ENCODE measurements at regions not wholly inside any gene's neighbourhood (a gene's known extent, or its start where the extent isn't known, plus 50 kb on each side); places are given as distances from the start of the nearest gene placed in this dataset.

GRCh38 chr6:40038626-40039025 is 104.4 kb upstream of the MOCS1 start:
- H3K36me3 Mint-ChIP-seq, result no peaks in the 10 kb centered on the region
- no peaks in the 10 kb centered on the region for H3K4me1 Mint-ChIP-seq
- no peak overlapping the region for H3K27ac Mint-ChIP-seq
- H3K9me3 Mint-ChIP-seq, result peaks cover 3 to 6% (median 4%) of the 10 kb centered on the region in 3 donors
- H3K27me3 Mint-ChIP-seq, result peaks cover 3% of the 10 kb centered on the region
- H3K4me3 Mint-ChIP-seq, result no peak overlapping the region

DNA sequence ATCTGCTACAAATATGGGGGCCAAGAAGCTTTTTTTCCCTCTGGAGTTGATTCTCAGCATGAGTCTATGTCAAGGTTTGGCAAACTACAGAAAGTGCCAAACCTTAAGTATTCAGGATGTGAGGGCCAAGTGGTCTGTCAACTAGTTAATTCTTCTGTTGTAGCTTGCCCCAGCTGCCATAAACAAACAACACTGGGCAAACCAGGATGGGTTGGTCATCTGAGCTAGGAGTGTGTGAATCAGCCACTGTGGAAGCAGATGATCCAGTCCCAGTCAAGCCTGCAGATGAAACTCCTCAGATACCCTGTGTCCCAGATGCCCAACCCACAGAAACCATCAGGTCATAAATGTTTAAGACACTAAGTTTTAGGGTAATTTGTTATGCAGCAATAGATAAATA is 103.0 kb upstream of the MOCS1 start:
- peaks cover 3% of the 10 kb centered on the region for H3K27me3 Mint-ChIP-seq
- no peaks in the 10 kb centered on the region for H3K4me1 Mint-ChIP-seq
- no peak overlapping the region for H3K4me3 Mint-ChIP-seq
- H3K27ac Mint-ChIP-seq, result no peak overlapping the region
- no peaks in the 10 kb centered on the region for H3K36me3 Mint-ChIP-seq
- peaks cover 2 to 5% (median 3%) of the 10 kb centered on the region in 3 donors for H3K9me3 Mint-ChIP-seq

DNA sequence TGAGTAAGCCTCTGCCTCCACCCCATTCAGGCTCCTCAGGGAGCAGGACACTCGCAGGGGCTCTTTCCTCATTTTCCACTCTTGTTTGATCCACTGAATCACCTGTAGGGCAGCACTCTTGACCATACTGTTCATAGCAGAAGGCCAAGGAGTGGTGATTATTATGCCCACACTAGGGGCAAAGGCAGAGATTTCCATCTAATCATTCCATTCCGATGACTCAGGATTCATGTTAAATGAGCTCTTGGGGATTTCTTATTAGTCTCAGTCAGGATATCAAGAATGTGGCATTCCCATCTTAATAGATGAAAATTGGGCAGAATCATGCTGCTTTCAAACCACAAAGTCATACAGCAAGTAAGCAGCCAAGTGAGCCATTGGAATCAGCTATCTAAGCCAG is 101.9 kb upstream of the MOCS1 start:
- Mint-ChIP-seq H3K9me3 (no peaks in the 10 kb centered on the region), H3K27me3 (peaks cover 3% of the 10 kb centered on the region), H3K4me1 (no peaks in the 10 kb centered on the region), H3K36me3 (no peaks in the 10 kb centered on the region), H3K4me3 (no peak overlapping the region), H3K27ac (no peak overlapping the region)

- H3K27ac Mint-ChIP-seq, result no peak overlapping the region
- no peaks in the 10 kb centered on the region for H3K9me3 Mint-ChIP-seq
- H3K4me3 Mint-ChIP-seq, result no peak overlapping the region
- no peaks in the 10 kb centered on the region for H3K4me1 Mint-ChIP-seq
- peaks cover 4% of the 10 kb centered on the region for H3K36me3 Mint-ChIP-seq
- H3K27me3 Mint-ChIP-seq, result peaks cover 3% of the 10 kb centered on the region
These were observed 94.2 kb upstream of the MOCS1 start for GRCh38 chr6:40028449-40028848.

- no peaks in the 10 kb centered on the region for H3K4me1 Mint-ChIP-seq
- peaks cover 3% of the 10 kb centered on the region for H3K27me3 Mint-ChIP-seq
- no peak overlapping the region for H3K27ac Mint-ChIP-seq
These were observed 88.6 kb upstream of the MOCS1 start for GRCh38 chr6:40022867-40023266.

GRCh38 chr6:40020166-40020565 is 85.9 kb upstream of the MOCS1 start:
- Mint-ChIP-seq H3K36me3 (no peaks in the 10 kb centered on the region), H3K27ac (no peak overlapping the region), H3K4me1 (no peaks in the 10 kb centered on the region), H3K9me3 (peaks cover 7 to 22% (median 20%) of the 10 kb centered on the region in 3 donors), H3K27me3 (peaks cover 7% of the 10 kb centered on the region), H3K4me3 (no peak overlapping the region)

More at GRCh38 chr6:40022867-40023266, 88.6 kb upstream of the MOCS1 start:
- peaks cover 4% of the 10 kb centered on the region for H3K36me3 Mint-ChIP-seq
- H3K4me3 Mint-ChIP-seq, result no peak overlapping the region
- H3K9me3 Mint-ChIP-seq, result peaks cover 0 to 15% (median 15%) of the 10 kb centered on the region in 3 donors

DNA sequence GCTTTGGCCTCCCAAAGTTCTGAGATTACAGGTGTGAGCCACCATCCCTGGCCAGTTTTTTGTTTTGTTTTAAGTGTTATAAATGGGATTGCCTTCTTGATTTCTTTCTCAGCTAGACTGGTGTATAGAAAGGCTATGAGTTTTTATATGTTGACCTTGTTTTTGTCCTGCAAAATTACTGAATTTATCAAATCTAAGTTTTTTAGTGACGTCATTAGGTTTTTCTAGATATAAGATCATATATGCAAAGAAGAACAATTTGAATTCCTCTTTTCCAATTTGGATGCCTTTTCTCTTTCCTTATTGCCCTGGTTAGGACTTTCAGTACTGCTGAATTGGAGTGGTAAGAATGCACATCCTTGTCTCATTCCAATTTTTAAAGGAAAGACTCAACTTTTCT is 81.3 kb upstream of the MOCS1 start:
- Mint-ChIP-seq H3K4me1 (no peaks in the 10 kb centered on the region), H3K27me3 (peaks cover 14% of the 10 kb centered on the region), H3K27ac (no peak overlapping the region), H3K36me3 (no peaks in the 10 kb centered on the region), H3K4me3 (no peak overlapping the region), H3K9me3 (peaks cover 7 to 22% (median 18%) of the 10 kb centered on the region in 3 donors)

GRCh38 chr6:40011844-40012243 is 77.6 kb upstream of the MOCS1 start:
- Mint-ChIP-seq H3K36me3 (no peaks in the 10 kb centered on the region), H3K4me1 (no peaks in the 10 kb centered on the region), H3K4me3 (no peak overlapping the region), H3K27me3 (peaks cover 13% of the 10 kb centered on the region), H3K27ac (peak overlapping the region in 1 of 3 donors; percentile 9), H3K9me3 (peaks cover 0 to 7% (median 6%) of the 10 kb centered on the region in 3 donors)

DNA sequence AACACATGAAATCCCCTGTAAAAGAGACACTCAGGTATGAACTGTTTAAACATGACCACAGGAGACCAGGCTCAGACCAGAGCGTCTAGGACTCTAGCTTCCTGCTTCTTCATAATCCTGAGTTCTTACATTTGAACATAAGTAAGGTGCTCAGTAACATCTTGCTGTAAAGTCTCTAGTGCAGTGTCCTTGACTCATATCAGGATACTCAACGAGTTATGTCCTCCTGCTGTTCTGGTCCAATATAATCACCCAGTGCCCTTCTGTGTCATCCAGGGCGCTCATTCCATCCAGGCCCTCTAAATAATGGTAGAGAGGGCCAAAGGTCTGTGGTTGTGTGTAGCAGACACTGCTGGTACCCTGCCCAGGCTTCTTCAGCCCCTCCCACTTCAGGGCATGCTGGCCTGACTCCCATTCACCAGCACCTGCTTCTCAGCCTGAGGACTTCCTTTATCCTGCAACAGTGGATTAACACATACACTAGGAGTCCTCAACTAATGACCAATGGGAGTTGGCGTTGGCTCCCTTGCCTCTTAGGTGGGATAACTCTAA is 66.8 kb upstream of the MOCS1 start:
- Mint-ChIP-seq H3K27me3 (peaks cover 5% of the 10 kb centered on the region), H3K36me3 (no peaks in the 10 kb centered on the region), H3K4me3 (peak overlapping the region in 1 of 4 donors; percentile 15), H3K27ac (no peak overlapping the region), H3K4me1 (no peaks in the 10 kb centered on the region), H3K9me3 (peaks cover 11 to 20% (median 14%) of the 10 kb centered on the region in 3 donors)

DNA sequence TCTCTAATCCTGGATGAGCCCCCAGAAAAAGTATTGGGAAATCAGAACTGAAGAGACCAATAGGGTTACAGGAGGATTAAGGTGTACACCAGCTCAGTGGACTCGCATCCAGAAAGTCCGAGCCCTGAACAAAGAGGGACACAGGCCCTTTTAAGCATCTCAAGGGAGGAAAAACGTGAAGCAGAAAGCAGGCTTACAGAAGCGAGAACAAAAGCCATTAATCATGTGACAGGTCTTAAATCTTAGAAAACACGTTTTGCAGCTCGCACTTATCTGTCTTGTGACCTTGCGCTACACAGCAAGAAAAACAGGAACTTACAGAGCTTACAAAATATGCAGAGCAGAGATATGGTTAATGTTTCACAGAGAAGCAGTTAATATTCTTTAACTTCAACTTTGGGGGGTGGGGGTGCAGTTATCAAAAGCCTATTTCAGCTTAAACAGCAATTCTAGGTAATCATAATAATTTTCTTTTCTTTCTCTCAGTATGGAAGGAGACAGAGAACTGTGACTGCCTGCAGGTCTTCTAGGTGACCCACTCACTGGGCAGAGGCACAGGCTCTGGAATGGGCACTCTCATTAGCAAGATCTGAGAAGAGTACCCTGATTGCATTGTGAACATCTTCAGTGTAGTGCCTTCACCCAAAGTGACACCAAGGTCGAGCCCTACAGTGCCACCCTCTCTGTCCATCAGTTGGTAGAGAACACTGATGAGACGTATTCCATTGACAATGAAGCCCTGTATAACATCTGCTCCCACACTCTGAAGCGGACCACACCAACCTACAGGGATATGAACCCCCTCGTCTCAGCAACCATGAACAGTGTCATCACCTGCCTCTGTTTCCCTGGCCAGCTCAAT is 65.0 kb upstream of the MOCS1 start:
- Mint-ChIP-seq H3K36me3 (no peaks in the 10 kb centered on the region), H3K9me3 (peaks cover 14 to 26% (median 14%) of the 10 kb centered on the region in 3 donors), H3K4me1 (no peaks in the 10 kb centered on the region)

GRCh38 chr6:39998126-39998525 is 63.9 kb upstream of the MOCS1 start:
- Mint-ChIP-seq H3K27me3 (no peaks in the 10 kb centered on the region), H3K27ac (no peak overlapping the region), H3K9me3 (peaks cover 12 to 33% (median 13%) of the 10 kb centered on the region in 3 donors), H3K4me1 (no peaks in the 10 kb centered on the region), H3K4me3 (peak overlapping the region in 1 of 4 donors; percentile 22), H3K36me3 (no peaks in the 10 kb centered on the region)

More for the DNA sequence above, 65.0 kb upstream of the MOCS1 start:
- Mint-ChIP-seq H3K27me3 (peaks cover 5% of the 10 kb centered on the region), H3K4me3 (no peak overlapping the region), H3K27ac (no peak overlapping the region)

- Mint-ChIP-seq H3K4me3 (no peak overlapping the region), H3K27ac (no peak overlapping the region), H3K27me3 (peaks cover 2% of the 10 kb centered on the region), H3K9me3 (peaks cover 13 to 41% (median 13%) of the 10 kb centered on the region in 3 donors), H3K36me3 (no peaks in the 10 kb centered on the region), H3K4me1 (no peaks in the 10 kb centered on the region)
These were observed 62.9 kb upstream of the MOCS1 start for GRCh38 chr6:39997101-39997635.

- Mint-ChIP-seq H3K4me3 (no peak overlapping the region), H3K27me3 (peaks cover 2% of the 10 kb centered on the region), H3K27ac (no peak overlapping the region), H3K9me3 (peaks cover 11 to 41% (median 13%) of the 10 kb centered on the region in 3 donors), H3K36me3 (no peaks in the 10 kb centered on the region), H3K4me1 (no peaks in the 10 kb centered on the region)
These were observed 61.4 kb upstream of the MOCS1 start for GRCh38 chr6:39995633-39996032.

- H3K4me1 Mint-ChIP-seq, result no peaks in the 10 kb centered on the region
- peak overlapping the region in 1 of 3 donors; percentile 31 for H3K27ac Mint-ChIP-seq
- peaks cover 1 to 25% (median 9%) of the 10 kb centered on the region in 3 donors for H3K9me3 Mint-ChIP-seq
- H3K36me3 Mint-ChIP-seq, result no peaks in the 10 kb centered on the region
- no peak overlapping the region for H3K4me3 Mint-ChIP-seq
- H3K27me3 Mint-ChIP-seq, result peaks cover 2% of the 10 kb centered on the region
These were observed 58.8 kb upstream of the MOCS1 start for GRCh38 chr6:39992861-39993622.

All from IgD-negative memory B cell (primary cell).